ENCODE measurements at regions not wholly inside any gene's neighbourhood (a gene's known extent, or its start where the extent isn't known, plus 50 kb on each side); places are given as distances from the start of the nearest gene placed in this dataset.

GRCh38 chr4:170529748-170530722, 440.3 kb upstream of the AADAT start:
- Histone ChIP-seq H3K9me3 (no peaks in the 10 kb centered on the region), H3K36me3 (no peaks in the 10 kb centered on the region), H3K4me3 (no peak overlapping the region), H3K27me3 (no peaks in the 10 kb centered on the region), H3K4me1 (no peaks in the 10 kb centered on the region), H3K27ac (no peak overlapping the region)
- DNase-seq (ENCODE audit: extremely low spot score in 2 of 2), result no peak
- TF ChIP-seq, protein P1, sequence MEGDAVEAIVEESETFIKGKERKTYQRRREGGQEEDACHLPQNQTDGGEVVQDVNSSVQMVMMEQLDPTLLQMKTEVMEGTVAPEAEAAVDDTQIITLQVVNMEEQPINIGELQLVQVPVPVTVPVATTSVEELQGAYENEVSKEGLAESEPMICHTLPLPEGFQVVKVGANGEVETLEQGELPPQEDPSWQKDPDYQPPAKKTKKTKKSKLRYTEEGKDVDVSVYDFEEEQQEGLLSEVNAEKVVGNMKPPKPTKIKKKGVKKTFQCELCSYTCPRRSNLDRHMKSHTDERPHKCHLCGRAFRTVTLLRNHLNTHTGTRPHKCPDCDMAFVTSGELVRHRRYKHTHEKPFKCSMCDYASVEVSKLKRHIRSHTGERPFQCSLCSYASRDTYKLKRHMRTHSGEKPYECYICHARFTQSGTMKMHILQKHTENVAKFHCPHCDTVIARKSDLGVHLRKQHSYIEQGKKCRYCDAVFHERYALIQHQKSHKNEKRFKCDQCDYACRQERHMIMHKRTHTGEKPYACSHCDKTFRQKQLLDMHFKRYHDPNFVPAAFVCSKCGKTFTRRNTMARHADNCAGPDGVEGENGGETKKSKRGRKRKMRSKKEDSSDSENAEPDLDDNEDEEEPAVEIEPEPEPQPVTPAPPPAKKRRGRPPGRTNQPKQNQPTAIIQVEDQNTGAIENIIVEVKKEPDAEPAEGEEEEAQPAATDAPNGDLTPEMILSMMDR (IDR thresholded peaks at IDR 0.05), result no peak
- TF ChIP-seq POLR2A (IDR thresholded peaks at IDR 0.05) (no peak), POLR2AphosphoS5 (IDR thresholded peaks at IDR 0.05; ENCODE audit: insufficient read depth in 1 of 2, low read depth in 1 of 2) (no peak)
- intact Hi-C loops (cut with DNase I), result no loop called here

GRCh38 chr4:170526471-170526870, 436.7 kb upstream of the AADAT start:
- Histone ChIP-seq H3K4me3 (no peak overlapping the region), H3K27ac (no peak overlapping the region), H3K36me3 (no peaks in the 10 kb centered on the region), H3K9me3 (no peaks in the 10 kb centered on the region), H3K4me1 (no peaks in the 10 kb centered on the region), H3K27me3 (no peaks in the 10 kb centered on the region)
- DNase-seq (ENCODE audit: extremely low spot score in 2 of 2), result no peak
- intact Hi-C loops (cut with DNase I), result no loop called here
- TF ChIP-seq POLR2A (IDR thresholded peaks at IDR 0.05), result no peak
- no peak for TF ChIP-seq POLR2AphosphoS5 (IDR thresholded peaks at IDR 0.05; ENCODE audit: insufficient read depth in 1 of 2, low read depth in 1 of 2)
- TF ChIP-seq, protein P1 (IDR thresholded peaks at IDR 0.05), result no peak

GRCh38 chr4:170522427-170522970, 432.7 kb upstream of the AADAT start:
- no peaks in the 10 kb centered on the region for H3K4me1 ChIP-seq
- H3K27me3 ChIP-seq, result no peaks in the 10 kb centered on the region
- H3K27ac ChIP-seq, result no peak overlapping the region
- H3K4me3 ChIP-seq, result no peak overlapping the region
- H3K36me3 ChIP-seq, result no peaks in the 10 kb centered on the region
- intact Hi-C loops (cut with DNase I), result no loop called here
- TF ChIP-seq, protein P1 (IDR thresholded peaks at IDR 0.05), result no peak
- TF ChIP-seq POLR2A (IDR thresholded peaks at IDR 0.05) (no peak), POLR2AphosphoS5 (IDR thresholded peaks at IDR 0.05; ENCODE audit: insufficient read depth in 1 of 2, low read depth in 1 of 2) (no peak)
- no peak for DNase-seq (ENCODE audit: extremely low spot score in 2 of 2)
- H3K9me3 ChIP-seq, result no peaks in the 10 kb centered on the region

DNA sequence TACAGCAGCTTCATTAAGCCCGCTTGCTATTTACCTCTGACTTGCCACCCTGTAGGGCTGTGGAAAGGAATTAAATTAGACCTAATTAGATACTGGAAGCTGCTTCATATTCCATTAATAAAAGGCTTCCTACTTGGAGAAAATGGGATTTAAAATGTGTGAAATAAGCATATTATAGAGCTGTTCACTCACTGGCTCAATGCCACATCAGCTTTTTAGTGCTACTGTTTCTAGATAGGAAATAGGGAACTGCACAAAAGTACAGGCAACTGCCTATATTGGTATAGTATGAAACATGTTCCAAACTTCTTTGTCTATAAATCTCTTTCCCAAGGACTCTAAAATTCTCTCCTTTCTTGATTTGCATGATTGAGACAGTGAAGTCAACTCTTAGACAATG, 407.9 kb upstream of the AADAT start:
- Histone ChIP-seq H3K4me3 (peak overlapping the region in 1 of 2 donors; percentile 32), H3K9me3 (no peaks in the 10 kb centered on the region), H3K36me3 (no peaks in the 10 kb centered on the region), H3K4me1 (no peaks in the 10 kb centered on the region), H3K27me3 (no peaks in the 10 kb centered on the region), H3K27ac (peak overlapping the region; percentile 4)
- intact Hi-C loops (cut with DNase I), result no loop called here
- no peak for DNase-seq (ENCODE audit: extremely low spot score in 2 of 2)
- TF ChIP-seq POLR2A (IDR thresholded peaks at IDR 0.05), result no peak

- no peak for TF ChIP-seq POLR2A (IDR thresholded peaks at IDR 0.05)
- TF ChIP-seq POLR2AphosphoS5 (IDR thresholded peaks at IDR 0.05; ENCODE audit: insufficient read depth in 1 of 2, low read depth in 1 of 2), result no peak
- TF ChIP-seq, protein P1 (IDR thresholded peaks at IDR 0.05), result no peak
- Histone ChIP-seq H3K9me3 (no peaks in the 10 kb centered on the region), H3K27ac (peak overlapping the region; percentile 4), H3K4me1 (no peaks in the 10 kb centered on the region), H3K36me3 (no peaks in the 10 kb centered on the region), H3K4me3 (peak overlapping the region; percentile 7 to 32), H3K27me3 (no peaks in the 10 kb centered on the region)
- intact Hi-C loops (cut with DNase I), result no loop called here
- no peak for DNase-seq (ENCODE audit: extremely low spot score in 2 of 2)
These were observed 407.4 kb upstream of the AADAT start for GRCh38 chr4:170497112-170497511.
